ENCODE measurements at regions not wholly inside any gene's neighbourhood (a gene's known extent, or its start where the extent isn't known, plus 50 kb on each side); places are given as distances from the start of the nearest gene placed in this dataset.
A peak's percentile ranks its signal among the peaks of the same experiment; 100 is the strongest.

- DNase-seq (ENCODE audit: low read depth), result no peak
Measured at GRCh38 chr6:139638179-139638941, 263.9 kb upstream of the CITED2 start.

- peak; percentile 20 for DNase-seq (ENCODE audit: low read depth)
Measured at GRCh38 chr6:139637766-139638165, 263.3 kb upstream of the CITED2 start.

DNA sequence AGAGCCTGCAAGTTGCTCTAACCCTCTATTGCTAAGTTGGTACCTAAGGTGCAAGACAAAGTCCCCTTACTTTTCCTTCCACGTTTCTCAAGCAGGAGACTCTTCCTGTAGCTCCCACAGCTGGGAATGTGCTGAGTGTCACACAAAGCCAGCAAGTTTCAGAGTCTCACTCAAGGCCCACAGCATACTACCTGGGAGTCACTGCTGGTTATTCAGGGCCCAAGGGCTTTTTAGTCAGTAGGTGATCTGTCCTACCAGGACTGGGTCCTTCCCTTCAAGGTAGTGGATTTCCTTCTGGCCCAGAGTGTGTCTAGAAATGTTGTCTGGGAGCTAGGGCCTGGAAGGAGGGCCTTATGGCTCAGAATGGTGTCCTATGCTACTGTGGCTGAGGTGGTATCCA lies 261.9 kb upstream of the CITED2 start:
- DNase-seq (ENCODE audit: low read depth), result no peak

DNA sequence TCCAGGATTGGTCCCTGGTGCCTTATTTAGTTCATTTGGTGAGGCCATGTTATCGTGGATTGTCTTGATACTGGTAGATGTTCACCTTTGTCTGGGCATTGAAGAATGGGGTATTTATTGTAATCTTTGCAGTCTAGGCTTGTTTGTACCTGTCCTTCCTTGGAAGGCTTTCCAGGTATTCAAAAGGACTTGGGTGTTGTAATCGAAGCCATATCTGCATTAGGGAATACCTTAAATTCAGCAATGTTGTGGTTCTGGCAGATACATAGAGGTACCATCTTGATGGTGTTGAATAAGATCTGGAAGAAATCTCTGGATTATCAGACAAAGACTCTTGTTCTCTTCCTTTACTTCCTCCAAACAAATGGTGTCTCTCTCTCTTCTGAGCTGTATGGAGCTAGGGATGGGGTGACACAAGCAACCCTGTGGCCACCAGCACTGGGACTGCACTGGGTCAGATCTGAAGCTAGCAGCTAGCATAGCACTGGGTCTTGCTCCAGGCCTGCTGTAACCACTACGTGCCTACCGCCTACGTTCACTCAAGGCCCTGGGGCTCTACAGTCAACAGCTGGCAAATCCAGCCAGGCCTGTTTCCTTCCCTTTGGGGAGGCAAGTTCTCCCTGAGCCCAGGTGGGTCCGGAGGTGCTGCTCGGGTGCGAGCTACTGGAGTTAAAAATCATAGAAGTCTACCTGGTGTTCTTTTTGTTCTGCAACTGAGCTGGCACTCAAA lies 261.1 kb upstream of the CITED2 start:
- no peak for DNase-seq (ENCODE audit: low read depth)

- no peak for DNase-seq (ENCODE audit: low read depth)
Measured at GRCh38 chr6:139632840-139633239, 258.4 kb upstream of the CITED2 start.

GRCh38 chr6:139628270-139628669 lies 253.8 kb upstream of the CITED2 start:
- DNase-seq (ENCODE audit: low read depth), result no peak

GRCh38 chr6:139627091-139627490 lies 252.6 kb upstream of the CITED2 start:
- DNase-seq (ENCODE audit: low read depth), result no peak

- no peak for DNase-seq (ENCODE audit: low read depth)
Measured at GRCh38 chr6:139625998-139626975, 251.8 kb upstream of the CITED2 start.

- DNase-seq (ENCODE audit: low read depth), result no peak
Measured at GRCh38 chr6:139625081-139625939, 250.9 kb upstream of the CITED2 start.

DNA sequence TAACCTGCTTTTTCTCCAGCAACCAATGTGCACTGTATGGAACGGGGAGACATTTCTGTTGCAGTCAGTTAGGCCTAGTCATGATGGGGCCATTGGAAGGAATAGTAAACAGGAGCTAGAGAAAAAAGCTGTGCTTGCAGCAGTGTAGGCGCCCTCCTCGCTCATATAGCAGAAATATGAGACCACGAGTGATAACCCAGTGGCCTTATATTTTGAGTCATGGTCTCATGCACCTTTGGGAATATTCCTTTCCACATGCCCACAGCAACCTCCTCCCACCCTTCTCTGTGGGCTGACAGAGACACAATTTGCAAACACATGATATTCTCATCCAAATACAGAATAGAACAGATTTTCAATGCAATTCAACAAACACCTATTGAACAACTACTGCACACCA lies 248.9 kb upstream of the CITED2 start:
- DNase-seq (ENCODE audit: low read depth), result no peak

DNA sequence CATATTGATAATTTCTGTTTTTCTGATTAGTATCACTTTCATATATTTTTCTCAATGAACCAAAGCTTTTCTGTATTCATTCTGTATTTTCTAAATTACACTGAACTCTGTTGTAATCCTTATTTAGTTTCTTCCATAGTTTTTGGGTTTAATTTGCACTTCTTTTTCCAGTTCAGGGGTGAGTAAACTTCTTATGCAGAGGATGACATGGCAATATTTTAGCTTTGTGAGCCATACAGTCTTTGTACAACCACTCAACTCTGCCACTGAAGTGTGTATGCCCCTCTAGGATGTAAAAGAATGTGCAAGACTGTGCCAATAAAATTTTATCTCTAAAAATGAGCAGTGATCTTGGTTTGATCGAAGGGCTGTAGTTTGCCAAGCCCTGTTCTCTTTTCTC lies 239.0 kb upstream of the CITED2 start:
- no peak for DNase-seq (ENCODE audit: low read depth)

GRCh38 chr6:139612135-139612465 lies 237.7 kb upstream of the CITED2 start:
- no peak for DNase-seq (ENCODE audit: low read depth)

- no peak for DNase-seq (ENCODE audit: low read depth)
Measured at GRCh38 chr6:139611327-139612134, 237.1 kb upstream of the CITED2 start.

- DNase-seq (ENCODE audit: low read depth), result peak; percentile 33
Measured at GRCh38 chr6:139608466-139609261, 234.2 kb upstream of the CITED2 start.

- DNase-seq (ENCODE audit: low read depth), result peak; percentile 48
Measured at GRCh38 chr6:139605350-139605749, 230.9 kb upstream of the CITED2 start.

DNA sequence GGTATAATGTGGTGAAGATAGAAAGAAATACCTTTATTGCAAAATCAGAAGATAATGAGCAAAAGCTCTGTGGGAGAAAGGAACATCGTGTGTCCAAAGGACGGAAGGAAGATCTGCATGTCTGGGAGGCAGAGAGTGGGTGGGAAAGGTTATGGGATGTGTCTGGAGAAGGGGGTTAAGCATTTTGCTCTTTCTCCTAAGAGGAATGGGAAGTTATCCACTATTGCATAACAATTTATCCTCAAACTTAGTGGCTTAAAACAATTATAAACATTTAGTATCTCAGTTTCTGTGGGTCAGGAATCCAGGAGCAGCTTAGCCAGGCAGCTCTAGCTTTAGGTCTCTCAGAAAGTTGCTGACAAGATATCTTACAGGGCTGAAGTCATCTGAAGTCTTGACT lies 229.1 kb upstream of the CITED2 start:
- no peak for DNase-seq (ENCODE audit: low read depth)

DNA sequence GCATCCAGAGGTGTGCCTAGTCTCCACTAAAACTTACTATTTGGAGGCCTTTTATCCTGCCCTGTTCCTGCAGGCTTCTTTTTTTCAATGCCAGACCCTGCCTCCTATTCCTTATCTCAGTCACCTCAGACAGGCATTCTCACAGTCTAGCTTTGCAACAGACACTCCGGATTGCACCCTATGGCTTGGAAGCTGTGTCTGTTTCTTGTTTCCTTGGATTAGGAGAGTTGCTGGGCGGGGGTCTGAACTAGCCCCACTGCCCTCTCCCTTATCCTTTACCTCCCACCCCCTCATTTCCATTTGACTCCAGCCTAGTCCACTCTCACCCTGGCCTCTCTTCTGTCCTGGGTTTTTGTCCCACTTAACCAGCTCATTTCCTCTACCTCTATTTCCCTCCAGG lies 228.1 kb upstream of the CITED2 start:
- no peak for DNase-seq (ENCODE audit: low read depth)

GRCh38 chr6:139600919-139601475 lies 226.5 kb upstream of the CITED2 start:
- DNase-seq (ENCODE audit: low read depth), result no peak

- no peak for DNase-seq (ENCODE audit: low read depth)
Measured at GRCh38 chr6:139600343-139600742, 225.9 kb upstream of the CITED2 start.

Data from EH (cell line).